GM18951 (cell line): ENCODE measurements at regions not wholly inside any gene's neighbourhood (a gene's known extent, or its start where the extent isn't known, plus 50 kb on each side); places are given as distances from the start of the nearest gene placed in this dataset.
"Not testable (repeated sequence)": the region's sequence is repeated elsewhere in the genome, so short reads cannot be mapped to it uniquely, and the experiment has no call there.

Experiments used
- POLR2A ChIP-seq: IDR thresholded peaks from 4 replicates; pipeline ENCODE4 v1.6.1; 2011; ENCODE audit warnings: mild to moderate bottlenecking; ENCODE audit not compliant: insufficient read length, insufficient read depth; ENCODE audit errors: extremely low read depth
- in situ Hi-C: fragments of 300-500 bp; cut with MboI; formaldehyde crosslinking; loops from one replicate; pipeline ENCODE4 v1.12.0; 2022; ENCODE audit warnings: low sequenced_read_pairs, mixed read lengths, inconsistent platforms; ENCODE audit not compliant: unreplicated experiment

- TF ChIP-seq POLR2A, result no peak
- in situ Hi-C loops, result no loop called here
Measured at GRCh38 chr6:145546265-145546664, 189.1 kb downstream of the EPM2A start.

- in situ Hi-C loops, result no loop called here
- no peak for TF ChIP-seq POLR2A
Measured at GRCh38 chr6:145547594-145548335, 187.6 kb downstream of the EPM2A start.

GRCh38 chr6:145548933-145549648, 186.2 kb downstream of the EPM2A start:
- in situ Hi-C loops, result no loop called here
- TF ChIP-seq POLR2A, result no peak

- in situ Hi-C loops, result no loop called here
- no peak for TF ChIP-seq POLR2A
Measured at GRCh38 chr6:145551164-145551563, 184.2 kb downstream of the EPM2A start.

- in situ Hi-C loops, result no loop called here
- TF ChIP-seq POLR2A, result no peak
Measured at GRCh38 chr6:145555084-145555483, 180.2 kb downstream of the EPM2A start.

GRCh38 chr6:145557474-145557873, 177.8 kb downstream of the EPM2A start:
- in situ Hi-C loops, result no loop called here
- no peak for TF ChIP-seq POLR2A

GRCh38 chr6:145559836-145560235, 175.5 kb downstream of the EPM2A start:
- TF ChIP-seq POLR2A, result no peak
- in situ Hi-C loops, result no loop called here

GRCh38 chr6:145561095-145562072, 173.9 kb downstream of the EPM2A start:
- in situ Hi-C loops, result no loop called here
- no peak for TF ChIP-seq POLR2A

GRCh38 chr6:145562771-145563615, 172.3 kb downstream of the EPM2A start:
- in situ Hi-C loops, result no loop called here
- TF ChIP-seq POLR2A, result no peak

- TF ChIP-seq POLR2A, result no peak
- in situ Hi-C loops, result no loop called here
Measured at GRCh38 chr6:145564553-145564952, 170.8 kb downstream of the EPM2A start.

- TF ChIP-seq POLR2A, result no peak
- in situ Hi-C loops, result no loop called here
Measured at GRCh38 chr6:145567684-145568252, 167.6 kb downstream of the EPM2A start.

- in situ Hi-C loops, result no loop called here
- no peak for TF ChIP-seq POLR2A
Measured at GRCh38 chr6:145569140-145569539, 166.2 kb downstream of the EPM2A start.

- in situ Hi-C loops, result not testable (repeated sequence)
Measured at GRCh38 chr6:145570336-145570735, 165.0 kb downstream of the EPM2A start.

GRCh38 chr6:145574269-145574668, 161.1 kb downstream of the EPM2A start:
- in situ Hi-C loops, result not testable (repeated sequence)
